Right ventricle myocardium inferior (tissue), 1 donor: ENCODE measurements at regions not wholly inside any gene's neighbourhood (a gene's known extent, or its start where the extent isn't known, plus 50 kb on each side); places are given as distances from the start of the nearest gene placed in this dataset.
"Not testable (repeated sequence)": the region's sequence is repeated elsewhere in the genome, so short reads cannot be mapped to it uniquely, and the experiment has no call there.

Experiments used
- ATAC-seq: fragments of 200-7000 bp; cut with Tn5 transposase; one replicate; pipeline ENCODE4 v1.9.1; 2020; ENCODE audit warnings: mild to moderate bottlenecking, moderate library complexity
- DNase-seq: peaks from one replicate; pipeline ENCODE4 v3.0.0; 2021; ENCODE audit errors: missing footprints
- intact Hi-C: fragments of 100-400 bp; cut with DNase I; formaldehyde crosslinking; loops from one replicate; pipeline ENCODE4 v1.11.0; 2022
- donor health status: DM: no; HTN: yes; CAD: no; lungs with severe emphysema.

- DNase-seq (no peak), ATAC-seq (no peak)
- intact Hi-C loops, result no loop called here
These were observed 322.0 kb upstream of the FKBP1C start for GRCh38 chr6:62889240-62889639.

- intact Hi-C loops, result no loop called here
- DNase-seq, result no peak
- no peak for ATAC-seq
These were observed 320.1 kb upstream of the FKBP1C start for GRCh38 chr6:62891065-62891647.

- DNase-seq, result no peak
- ATAC-seq, result no peak
These were observed 317.2 kb upstream of the FKBP1C start for GRCh38 chr6:62894114-62894513.

GRCh38 chr6:62903266-62903665 lies 308.0 kb upstream of the FKBP1C start:
- DNase-seq (no peak), ATAC-seq (no peak)
- intact Hi-C loops, result no loop called here

More at GRCh38 chr6:62894114-62894513, 317.2 kb upstream of the FKBP1C start:
- intact Hi-C loops, result no loop called here

GRCh38 chr6:62904687-62905086 lies 306.6 kb upstream of the FKBP1C start:
- intact Hi-C loops, result no loop called here

GRCh38 chr6:62914530-62914929 lies 296.7 kb upstream of the FKBP1C start:
- ATAC-seq (no peak), DNase-seq (no peak)
- intact Hi-C loops, result no loop called here

More at GRCh38 chr6:62904687-62905086, 306.6 kb upstream of the FKBP1C start:
- ATAC-seq, result no peak
- no peak for DNase-seq

- ATAC-seq (no peak), DNase-seq (no peak)
- intact Hi-C loops, result no loop called here
These were observed 287.5 kb upstream of the FKBP1C start for GRCh38 chr6:62923728-62924127.

- DNase-seq (no peak), ATAC-seq (no peak)
- intact Hi-C loops, result no loop called here
These were observed 270.4 kb upstream of the FKBP1C start for GRCh38 chr6:62940848-62941247.

GRCh38 chr6:62942000-62942399 lies 269.3 kb upstream of the FKBP1C start:
- DNase-seq (no peak), ATAC-seq (no peak)
- intact Hi-C loops, result no loop called here

- ATAC-seq (no peak), DNase-seq (no peak)
- intact Hi-C loops, result no loop called here
These were observed 242.4 kb upstream of the FKBP1C start for GRCh38 chr6:62968834-62969233.

GRCh38 chr6:62971976-62972658 lies 239.2 kb upstream of the FKBP1C start:
- ATAC-seq, result no peak
- intact Hi-C loops, result no loop called here
- DNase-seq, result no peak

GRCh38 chr6:62974452-62974851 lies 236.8 kb upstream of the FKBP1C start:
- intact Hi-C loops, result no loop called here

GRCh38 chr6:62976566-62976965 lies 234.7 kb upstream of the FKBP1C start:
- ATAC-seq (no peak), DNase-seq (no peak)
- intact Hi-C loops, result no loop called here

More at GRCh38 chr6:62974452-62974851, 236.8 kb upstream of the FKBP1C start:
- ATAC-seq, result no peak
- no peak for DNase-seq

GRCh38 chr6:62978920-62979319 lies 232.3 kb upstream of the FKBP1C start:
- DNase-seq (no peak), ATAC-seq (no peak)
- intact Hi-C loops, result no loop called here

- intact Hi-C loops, result no loop called here
- DNase-seq (no peak), ATAC-seq (no peak)
These were observed 231.2 kb upstream of the FKBP1C start for GRCh38 chr6:62980093-62980492.

GRCh38 chr6:62980724-62981123 lies 230.5 kb upstream of the FKBP1C start:
- DNase-seq, result no peak
- intact Hi-C loops, result no loop called here
- ATAC-seq, result no peak

GRCh38 chr6:62982951-62983350 lies 228.3 kb upstream of the FKBP1C start:
- no peak for ATAC-seq

GRCh38 chr6:62991696-62992095 lies 219.6 kb upstream of the FKBP1C start:
- DNase-seq, ATAC-seq, intact Hi-C loops: not testable (repeated sequence)

More at GRCh38 chr6:62982951-62983350, 228.3 kb upstream of the FKBP1C start:
- intact Hi-C loops, result no loop called here
- DNase-seq, result no peak

- intact Hi-C loops, result no loop called here
- DNase-seq, result no peak
- no peak for ATAC-seq
These were observed 217.3 kb upstream of the FKBP1C start for GRCh38 chr6:62993951-62994350.

- intact Hi-C loops, result no loop called here
- ATAC-seq (no peak), DNase-seq (no peak)
These were observed 213.2 kb upstream of the FKBP1C start for GRCh38 chr6:62998022-62998421.

- ATAC-seq, intact Hi-C loops, DNase-seq: not testable (repeated sequence)
These were observed 212.0 kb upstream of the FKBP1C start for GRCh38 chr6:62999242-62999641.
